HCT116 (cell line): ENCODE measurements at regions not wholly inside any gene's neighbourhood (a gene's known extent, or its start where the extent isn't known, plus 50 kb on each side); places are given as distances from the start of the nearest gene placed in this dataset.

Source experiments
- ATAC-seq: fragments of 200-7000 bp; cut with Tn5 transposase; 2 replicates; pipeline ENCODE4 v1.9.1; 2020; ENCODE audit warnings: mild to moderate bottlenecking, moderate library complexity
- BruUV-seq: library from RNA; stranded (reverse); fragments of 400-500 nt; replicated peaks from 2 replicates; lab custom pipeline; 2021; lab: Mats Ljungman, UMichigan
- CTCF ChIA-PET: fragments of 300-600 bp; sonication (Branson Sonifier 250); formaldehyde crosslinking; loops from one replicate; lab custom pipeline; 2021; ENCODE audit warnings: antibody characterized with exemption; lab: Charles Lee
- POLR2A ChIA-PET: fragments of 300-600, 350-600 bp; sonication (Branson Sonifier 250); formaldehyde crosslinking; loops from one replicate; lab custom pipeline; 2021; ENCODE audit warnings: antibody characterized with exemption; lab: Charles Lee
- RAD21 ChIA-PET, 2 experiments: fragments of 300-600 bp; sonication (Branson Sonifier 250); formaldehyde crosslinking; loops; one replicate each; lab custom pipeline; 2023; ENCODE audit warnings: low total read pairs in 2 of 2; ENCODE audit not compliant: uncharacterized antibody in 2 of 2, unreplicated experiment in 2 of 2, low non-redundant PET in 1 of 2; lab: Charles Lee
- DNase-seq: peaks from one replicate; pipeline ENCODE4 v3.0.0-alpha.2; 2010; ENCODE audit warnings: low read depth, low spot score
- H2AFZ ChIP-seq: fragments of 200-600 bp; shearing (Covaris generic), sonication (generic); 2 replicates; pipeline ENCODE4 v1.6.1; 2017; ENCODE audit warnings: low read depth, mixed run types, mixed read lengths, antibody characterized with exemption, low read length; ENCODE audit not compliant: poor library complexity, severe bottlenecking
- H3K27ac ChIP-seq: 2 replicates; pipeline ENCODE4 v1.5.1; 2012; ENCODE audit warnings: low read depth, low read length
- H3K27me3 ChIP-seq: fragments of 200-600 bp; sonication (generic); 2 replicates; pipeline ENCODE4 v1.6.1; 2016; ENCODE audit warnings: mixed run types, low read length, mixed read lengths; ENCODE audit not compliant: insufficient read depth
- H3K36me3 ChIP-seq, 2 experiments: fragments of 200-500 bp in 1 of 2; fragments of 200-600 bp in 1 of 2; sonication (Bioruptor generic) in 1 of 2; sonication (generic) in 1 of 2; 2 replicates each; pipeline versions ENCODE4 v1.5.1 to v1.6.1; 2014 to 2016; ENCODE audit warnings: low read length in 2 of 2, inconsistent platforms in 1 of 2, mixed read lengths in 1 of 2, mixed run types in 1 of 2; ENCODE audit not compliant: insufficient read depth in 2 of 2, control insufficient read depth in 1 of 2
- H3K4me1 ChIP-seq, 2 experiments: fragments of 200-600 bp in 1 of 2; sonication (generic) in 1 of 2; 2 replicates each; pipeline versions ENCODE4 v1.5.1 to v1.6.1; 2012 to 2017; ENCODE audit warnings: low read length in 2 of 2, inconsistent platforms in 1 of 2, mild to moderate bottlenecking in 1 of 2, mixed read lengths in 1 of 2, mixed run types in 1 of 2, moderate library complexity in 1 of 2; ENCODE audit not compliant: insufficient read depth in 2 of 2, control insufficient read depth in 1 of 2
- H3K4me2 ChIP-seq: fragments of 200-600 bp; sonication (generic); 2 replicates; pipeline ENCODE4 v1.6.1; 2017; ENCODE audit warnings: mixed run types, low read length, mixed read lengths
- H3K4me3 ChIP-seq, 2 experiments: fragments of 200-600 bp in 1 of 2; sonication (generic) in 1 of 2; replicated peaks in 1 of 2; 2 replicates each; pipeline ENCODE4 v1.5.1; 2011 to 2016; ENCODE audit warnings: low read length in 2 of 2, control low read depth in 1 of 2, low read depth in 1 of 2, mild to moderate bottlenecking in 1 of 2, mixed read lengths in 1 of 2, mixed run types in 1 of 2
- H3K79me2 ChIP-seq: fragments of 200-600 bp; sonication (generic); 2 replicates; pipeline ENCODE4 v1.6.1; 2017; ENCODE audit warnings: mild to moderate bottlenecking, mixed run types, low read length, moderate library complexity, mixed read lengths; ENCODE audit not compliant: insufficient read depth
- H3K9ac ChIP-seq: fragments of 200-600 bp; sonication (generic); 2 replicates; pipeline ENCODE4 v1.6.1; 2016; ENCODE audit warnings: low read length, mixed read lengths
- H3K9me2 ChIP-seq: fragments of 200-600 bp; sonication (generic), shearing (Covaris generic); 2 replicates; pipeline ENCODE4 v1.6.1; 2017; ENCODE audit warnings: mixed run types, mild to moderate bottlenecking, moderate library complexity; ENCODE audit not compliant: insufficient read depth
- H3K9me3 ChIP-seq, 2 experiments: fragments of 200-500 bp in 1 of 2; fragments of 200-600 bp in 1 of 2; sonication (Bioruptor generic) in 1 of 2; sonication (generic) in 1 of 2; 2 replicates each; pipeline ENCODE4 v1.6.1; 2014 to 2017; ENCODE audit warnings: low read length in 2 of 2, mixed read lengths in 2 of 2, inconsistent platforms in 1 of 2, low read depth in 1 of 2, mild to moderate bottlenecking in 1 of 2, mixed run types in 1 of 2, moderate library complexity in 1 of 2; ENCODE audit not compliant: control insufficient read depth in 1 of 2, insufficient read depth in 1 of 2
- H4K20me1 ChIP-seq: fragments of 200-600 bp; sonication (generic), shearing (Covaris generic); 2 replicates; pipeline ENCODE4 v1.6.1; 2017; ENCODE audit warnings: mixed run types, mild to moderate bottlenecking, moderate library complexity; ENCODE audit not compliant: insufficient read depth
- CEBPB ChIP-seq: IDR thresholded peaks from 2 replicates; pipeline ENCODE4 v1.6.1; 2012; ENCODE audit warnings: low read depth
- EGR1 ChIP-seq: IDR thresholded peaks from 2 replicates; pipeline ENCODE4 v1.6.1; 2012; ENCODE audit warnings: low read depth
- EZH2 ChIP-seq: fragments of 200-600 bp; sonication (generic); IDR thresholded peaks from 2 replicates; pipeline ENCODE4 v1.6.1; 2017; ENCODE audit warnings: antibody characterized with exemption, mixed run types
- EZH2phosphoT487 ChIP-seq: fragments of 200-600 bp; IDR thresholded peaks from 2 replicates; pipeline ENCODE4 v1.6.1; 2018; ENCODE audit warnings: antibody characterized with exemption, borderline replicate concordance
- FOSL1 ChIP-seq: IDR thresholded peaks from 2 replicates; pipeline ENCODE4 v1.6.1; 2012; ENCODE audit warnings: low read depth
- MAX ChIP-seq: IDR thresholded peaks from 2 replicates; pipeline ENCODE4 v1.6.1; 2012
- POLR2AphosphoS5 ChIP-seq: IDR thresholded peaks from 2 replicates; pipeline ENCODE4 v1.6.1; 2011; ENCODE audit warnings: mild to moderate bottlenecking, low read depth, low read length, moderate library complexity
- RAD21 ChIP-seq: IDR thresholded peaks from 2 replicates; pipeline ENCODE4 v1.6.1; 2012; ENCODE audit warnings: low read depth, mild to moderate bottlenecking
- TCF7L2 ChIP-seq: IDR thresholded peaks from 2 replicates; pipeline ENCODE4 v1.7.0; 2011; ENCODE audit warnings: borderline replicate concordance, inconsistent platforms; ENCODE audit not compliant: insufficient read depth, insufficient read length; ENCODE audit errors: extremely low read depth
- YY1 ChIP-seq: IDR thresholded peaks from 2 replicates; pipeline ENCODE4 v1.6.1; 2011; ENCODE audit warnings: low read length, low read depth, moderate library complexity, mild to moderate bottlenecking; ENCODE audit not compliant: insufficient replicate concordance; ENCODE audit errors: extremely low read depth
- intact Hi-C: fragments of 100-400 bp; cut with micrococcal nuclease; formaldehyde crosslinking; loops from 2 replicates; pipeline ENCODE4 v1.10.0; 2022
- TF ChIP-seq, protein P1 (sequence below), 3 experiments: fragments of 200-600 bp in 1 of 3; sonication (generic) in 1 of 3; IDR thresholded peaks in 2 of 3; conservative IDR thresholded peaks in 1 of 3; 2 replicates each; pipeline ENCODE4 v1.5.1; 2012 to 2017; ENCODE audit warnings: low read depth in 2 of 3, low read length in 2 of 3, antibody characterized with exemption in 1 of 3, borderline replicate concordance in 1 of 3, control low read depth in 1 of 3, mild to moderate bottlenecking in 1 of 3, mixed read lengths in 1 of 3, mixed run types in 1 of 3, moderate library complexity in 1 of 3; ENCODE audit not compliant: insufficient read depth in 1 of 3
- TF ChIP-seq, protein P2 (sequence below): IDR thresholded peaks from 2 replicates; pipeline ENCODE4 v1.6.1; 2012; ENCODE audit warnings: low read depth

DNA sequence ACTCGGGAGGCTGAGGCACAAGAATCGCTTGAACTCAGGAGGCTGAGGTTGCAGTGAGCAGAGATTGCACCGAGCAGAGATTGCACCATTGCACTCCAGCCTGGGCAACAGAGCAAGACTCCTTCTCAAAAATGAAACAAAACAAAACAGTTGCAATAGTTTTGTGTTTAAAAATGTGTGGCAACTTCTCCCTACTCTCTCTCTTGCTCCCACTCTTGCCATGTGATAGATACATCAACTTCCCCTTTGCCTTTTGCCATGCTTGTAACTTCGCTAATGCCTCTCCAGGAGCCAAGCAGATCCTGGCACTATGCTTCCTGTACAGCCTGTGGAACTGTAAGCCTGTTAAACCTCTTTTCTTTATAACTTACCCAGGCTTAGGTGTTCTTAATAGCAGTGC is 52.5 kb upstream of the INTU start:
- ChIA-PET POLR2A (no interaction called here), CTCF (no interaction called here), RAD21 (no interaction called here)
- Histone ChIP-seq H2AFZ (no peak overlapping the region), H3K27ac (no peak overlapping the region), H3K79me2 (no peaks in the 10 kb centered on the region), H3K4me2 (no peak overlapping the region), H3K9me2 (no peaks in the 10 kb centered on the region), H3K9ac (no peak overlapping the region), H3K36me3 (no peaks in the 10 kb centered on the region), H3K4me3 (no peak overlapping the region), H4K20me1 (no peaks in the 10 kb centered on the region), H3K4me1 (no peaks in the 10 kb centered on the region), H3K27me3 (no peaks in the 10 kb centered on the region), H3K9me3 (no peaks in the 10 kb centered on the region)
- DNase-seq: no peak
- TF ChIP-seq EZH2 (no peak), CEBPB (no peak), EZH2phosphoT487 (no peak), YY1 (no peak), TCF7L2 (no peak), RAD21 (no peak), POLR2AphosphoS5 (no peak), FOSL1 (no peak), MAX (no peak), EGR1 (no peak)
- TF ChIP-seq, protein P1, sequence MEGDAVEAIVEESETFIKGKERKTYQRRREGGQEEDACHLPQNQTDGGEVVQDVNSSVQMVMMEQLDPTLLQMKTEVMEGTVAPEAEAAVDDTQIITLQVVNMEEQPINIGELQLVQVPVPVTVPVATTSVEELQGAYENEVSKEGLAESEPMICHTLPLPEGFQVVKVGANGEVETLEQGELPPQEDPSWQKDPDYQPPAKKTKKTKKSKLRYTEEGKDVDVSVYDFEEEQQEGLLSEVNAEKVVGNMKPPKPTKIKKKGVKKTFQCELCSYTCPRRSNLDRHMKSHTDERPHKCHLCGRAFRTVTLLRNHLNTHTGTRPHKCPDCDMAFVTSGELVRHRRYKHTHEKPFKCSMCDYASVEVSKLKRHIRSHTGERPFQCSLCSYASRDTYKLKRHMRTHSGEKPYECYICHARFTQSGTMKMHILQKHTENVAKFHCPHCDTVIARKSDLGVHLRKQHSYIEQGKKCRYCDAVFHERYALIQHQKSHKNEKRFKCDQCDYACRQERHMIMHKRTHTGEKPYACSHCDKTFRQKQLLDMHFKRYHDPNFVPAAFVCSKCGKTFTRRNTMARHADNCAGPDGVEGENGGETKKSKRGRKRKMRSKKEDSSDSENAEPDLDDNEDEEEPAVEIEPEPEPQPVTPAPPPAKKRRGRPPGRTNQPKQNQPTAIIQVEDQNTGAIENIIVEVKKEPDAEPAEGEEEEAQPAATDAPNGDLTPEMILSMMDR (IDR thresholded peaks at IDR 0.05 in 2 of 3, conservative IDR thresholded peaks at IDR 0.05 in 1 of 3; ENCODE audit: borderline replicate concordance in 1 of 3, insufficient read depth in 1 of 3, low read depth in 2 of 3, low read length in 2 of 3): no peak
- TF ChIP-seq, protein P2, sequence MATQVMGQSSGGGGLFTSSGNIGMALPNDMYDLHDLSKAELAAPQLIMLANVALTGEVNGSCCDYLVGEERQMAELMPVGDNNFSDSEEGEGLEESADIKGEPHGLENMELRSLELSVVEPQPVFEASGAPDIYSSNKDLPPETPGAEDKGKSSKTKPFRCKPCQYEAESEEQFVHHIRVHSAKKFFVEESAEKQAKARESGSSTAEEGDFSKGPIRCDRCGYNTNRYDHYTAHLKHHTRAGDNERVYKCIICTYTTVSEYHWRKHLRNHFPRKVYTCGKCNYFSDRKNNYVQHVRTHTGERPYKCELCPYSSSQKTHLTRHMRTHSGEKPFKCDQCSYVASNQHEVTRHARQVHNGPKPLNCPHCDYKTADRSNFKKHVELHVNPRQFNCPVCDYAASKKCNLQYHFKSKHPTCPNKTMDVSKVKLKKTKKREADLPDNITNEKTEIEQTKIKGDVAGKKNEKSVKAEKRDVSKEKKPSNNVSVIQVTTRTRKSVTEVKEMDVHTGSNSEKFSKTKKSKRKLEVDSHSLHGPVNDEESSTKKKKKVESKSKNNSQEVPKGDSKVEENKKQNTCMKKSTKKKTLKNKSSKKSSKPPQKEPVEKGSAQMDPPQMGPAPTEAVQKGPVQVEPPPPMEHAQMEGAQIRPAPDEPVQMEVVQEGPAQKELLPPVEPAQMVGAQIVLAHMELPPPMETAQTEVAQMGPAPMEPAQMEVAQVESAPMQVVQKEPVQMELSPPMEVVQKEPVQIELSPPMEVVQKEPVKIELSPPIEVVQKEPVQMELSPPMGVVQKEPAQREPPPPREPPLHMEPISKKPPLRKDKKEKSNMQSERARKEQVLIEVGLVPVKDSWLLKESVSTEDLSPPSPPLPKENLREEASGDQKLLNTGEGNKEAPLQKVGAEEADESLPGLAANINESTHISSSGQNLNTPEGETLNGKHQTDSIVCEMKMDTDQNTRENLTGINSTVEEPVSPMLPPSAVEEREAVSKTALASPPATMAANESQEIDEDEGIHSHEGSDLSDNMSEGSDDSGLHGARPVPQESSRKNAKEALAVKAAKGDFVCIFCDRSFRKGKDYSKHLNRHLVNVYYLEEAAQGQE: no peak
- BruUV-seq: no TSS peak
- intact Hi-C loops: no loop called here
- no peak for ATAC-seq
